Brain microvascular endothelial cell (primary cell): ENCODE measurements at regions not wholly inside any gene's neighbourhood (a gene's known extent, or its start where the extent isn't known, plus 50 kb on each side); places are given as distances from the start of the nearest gene placed in this dataset.

ENCODE experiments used
- DNase-seq: peaks from one replicate; pipeline ENCODE4 v3.0.0-alpha.2; 2020
- H3K27ac ChIP-seq: fragments of 250-450 bp; sonication (Bioruptor Pico); 2 replicates; pipeline ENCODE4 v1.5.1; 2020; ENCODE audit warnings: mild to moderate bottlenecking, moderate library complexity
- H3K27me3 ChIP-seq: fragments of 250-450 bp; sonication (Bioruptor Pico); replicated peaks from 2 replicates; pipeline ENCODE4 v1.5.1; 2020; ENCODE audit warnings: mild to moderate bottlenecking
- H3K36me3 ChIP-seq: fragments of 250-450 bp; sonication (Bioruptor Pico); replicated peaks from 2 replicates; pipeline ENCODE4 v1.5.1; 2020; ENCODE audit warnings: mild to moderate bottlenecking
- H3K4me3 ChIP-seq: 2 replicates; pipeline ENCODE4 v1.5.1; 2011; ENCODE audit warnings: low read depth, mild to moderate bottlenecking, control low read depth, low read length, moderate library complexity
- in situ Hi-C: cut with HindIII; loops from 2 replicates; pipeline ENCODE4 v1.10.0; 2017; ENCODE audit warnings: low sequenced_read_pairs, low pct_ligation_motif_present
- TF ChIP-seq, protein P1 (sequence below): IDR thresholded peaks from 2 replicates; pipeline ENCODE4 v1.5.1; 2011; ENCODE audit warnings: low read depth, mild to moderate bottlenecking, moderate library complexity, low read length, control low read depth, inconsistent platforms; ENCODE audit errors: missing control alignments

DNA sequence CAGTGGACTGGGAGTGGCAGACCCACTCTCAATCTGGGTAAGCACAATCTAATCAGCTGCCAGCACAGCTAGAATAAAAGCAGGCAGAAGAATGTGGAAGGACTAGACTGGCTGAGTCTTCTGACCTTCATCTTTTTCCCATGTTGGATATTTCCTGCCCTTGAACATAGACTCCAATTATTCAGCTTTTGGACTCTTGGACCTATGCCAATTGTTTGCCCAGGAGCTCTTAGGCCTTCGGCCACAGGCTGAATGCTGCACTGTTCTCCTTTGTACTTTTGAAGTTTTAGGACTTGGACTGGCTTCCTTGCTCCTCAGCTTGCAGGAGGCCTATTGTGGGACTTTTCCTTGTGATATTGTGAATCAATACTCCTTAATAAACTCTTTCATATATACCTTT, 477.7 kb upstream of the ZNF385D start:
- in situ Hi-C loops = no loop called here
- Histone ChIP-seq H3K4me3 (no peak overlapping the region), H3K27me3 (no peaks in the 10 kb centered on the region), H3K36me3 (no peaks in the 10 kb centered on the region), H3K27ac (no peak overlapping the region)
- TF ChIP-seq, protein P1, sequence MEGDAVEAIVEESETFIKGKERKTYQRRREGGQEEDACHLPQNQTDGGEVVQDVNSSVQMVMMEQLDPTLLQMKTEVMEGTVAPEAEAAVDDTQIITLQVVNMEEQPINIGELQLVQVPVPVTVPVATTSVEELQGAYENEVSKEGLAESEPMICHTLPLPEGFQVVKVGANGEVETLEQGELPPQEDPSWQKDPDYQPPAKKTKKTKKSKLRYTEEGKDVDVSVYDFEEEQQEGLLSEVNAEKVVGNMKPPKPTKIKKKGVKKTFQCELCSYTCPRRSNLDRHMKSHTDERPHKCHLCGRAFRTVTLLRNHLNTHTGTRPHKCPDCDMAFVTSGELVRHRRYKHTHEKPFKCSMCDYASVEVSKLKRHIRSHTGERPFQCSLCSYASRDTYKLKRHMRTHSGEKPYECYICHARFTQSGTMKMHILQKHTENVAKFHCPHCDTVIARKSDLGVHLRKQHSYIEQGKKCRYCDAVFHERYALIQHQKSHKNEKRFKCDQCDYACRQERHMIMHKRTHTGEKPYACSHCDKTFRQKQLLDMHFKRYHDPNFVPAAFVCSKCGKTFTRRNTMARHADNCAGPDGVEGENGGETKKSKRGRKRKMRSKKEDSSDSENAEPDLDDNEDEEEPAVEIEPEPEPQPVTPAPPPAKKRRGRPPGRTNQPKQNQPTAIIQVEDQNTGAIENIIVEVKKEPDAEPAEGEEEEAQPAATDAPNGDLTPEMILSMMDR = no peak
- DNase-seq = no peak

DNA sequence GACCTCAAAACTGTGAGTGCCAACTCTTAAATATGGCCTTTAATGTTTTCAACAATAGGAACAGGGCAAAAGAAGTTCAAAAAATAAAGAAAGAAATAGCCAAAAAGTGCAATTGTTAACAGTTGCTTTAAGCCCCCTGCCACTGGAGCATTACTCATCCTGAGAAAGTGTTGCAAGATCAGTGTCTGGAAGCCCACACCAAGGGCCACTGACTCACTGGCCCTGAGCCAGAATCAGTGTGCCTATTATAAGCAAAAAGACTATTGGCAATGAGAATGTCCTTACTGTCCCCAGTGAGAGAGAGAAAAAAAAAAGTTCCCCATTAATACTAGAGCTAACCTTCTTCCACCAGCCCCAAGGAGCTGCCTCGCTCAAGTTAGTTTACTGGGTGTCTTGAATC, 480.1 kb upstream of the ZNF385D start:
- TF ChIP-seq, protein P1 = no peak
- Histone ChIP-seq H3K4me3 (no peak overlapping the region), H3K36me3 (no peaks in the 10 kb centered on the region), H3K27ac (no peak overlapping the region), H3K27me3 (no peaks in the 10 kb centered on the region)
- in situ Hi-C loops = no loop called here
- DNase-seq = peak; percentile 67

DNA sequence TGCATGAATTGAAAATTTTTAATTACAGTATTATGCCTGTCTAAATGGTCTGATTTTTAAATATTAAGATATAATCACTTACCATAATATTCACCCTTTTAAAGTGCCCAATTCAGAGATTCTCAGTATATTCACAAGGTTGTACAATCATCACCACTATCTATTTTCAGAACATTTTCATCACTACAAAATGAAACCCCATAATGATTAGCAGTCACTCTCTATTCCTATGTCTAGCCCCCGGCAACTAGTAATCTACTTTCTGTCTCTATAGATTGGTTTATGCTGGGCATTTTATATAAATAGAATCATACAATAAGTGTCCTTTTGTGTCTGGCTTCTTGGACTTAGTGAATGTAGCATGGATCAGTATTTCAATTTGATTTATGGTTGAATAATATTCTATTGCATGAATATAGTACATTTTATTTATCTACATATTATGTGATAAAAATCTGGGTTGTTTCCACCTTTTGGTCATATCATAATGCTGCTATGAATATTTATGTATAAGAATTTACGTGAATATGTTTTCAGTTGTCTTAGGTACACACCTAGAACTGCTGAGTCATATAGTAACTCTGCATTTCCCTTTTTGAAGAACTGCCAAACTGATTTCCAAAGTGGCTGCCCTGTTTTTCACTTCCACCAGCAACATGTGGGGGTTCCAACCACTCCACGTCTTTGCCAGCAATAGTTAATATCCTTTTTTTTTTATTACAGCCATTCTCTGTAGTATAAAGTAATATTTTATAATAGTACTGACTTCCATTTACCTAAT, 485.7 kb upstream of the ZNF385D start:
- no peak for DNase-seq
- in situ Hi-C loops = no loop called here
- Histone ChIP-seq H3K27me3 (no peaks in the 10 kb centered on the region), H3K4me3 (no peak overlapping the region), H3K36me3 (no peaks in the 10 kb centered on the region), H3K27ac (no peak overlapping the region)
- TF ChIP-seq, protein P1 = no peak

DNA sequence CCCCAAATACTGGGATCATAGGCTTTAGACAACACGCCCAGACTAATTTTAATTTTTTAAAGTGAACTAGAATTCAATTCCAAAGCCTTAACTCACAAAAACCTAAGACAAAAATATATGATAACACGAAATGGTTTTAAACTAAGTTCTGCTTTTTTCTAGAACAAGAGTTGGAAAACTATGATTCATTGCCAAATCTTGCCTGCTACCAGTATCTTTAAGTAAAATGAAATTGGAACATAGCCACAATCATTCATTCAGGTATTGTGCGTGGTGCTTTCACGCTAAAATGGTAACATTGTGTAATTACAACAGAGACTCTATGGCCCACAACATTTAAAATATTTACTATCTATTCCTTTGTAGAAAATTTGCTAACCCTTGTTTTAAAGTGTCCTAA, 488.0 kb upstream of the ZNF385D start:
- Histone ChIP-seq H3K4me3 (no peak overlapping the region), H3K36me3 (no peaks in the 10 kb centered on the region), H3K27me3 (no peaks in the 10 kb centered on the region), H3K27ac (no peak overlapping the region)
- TF ChIP-seq, protein P1 = no peak
- in situ Hi-C loops = no loop called here
- no peak for DNase-seq

DNA sequence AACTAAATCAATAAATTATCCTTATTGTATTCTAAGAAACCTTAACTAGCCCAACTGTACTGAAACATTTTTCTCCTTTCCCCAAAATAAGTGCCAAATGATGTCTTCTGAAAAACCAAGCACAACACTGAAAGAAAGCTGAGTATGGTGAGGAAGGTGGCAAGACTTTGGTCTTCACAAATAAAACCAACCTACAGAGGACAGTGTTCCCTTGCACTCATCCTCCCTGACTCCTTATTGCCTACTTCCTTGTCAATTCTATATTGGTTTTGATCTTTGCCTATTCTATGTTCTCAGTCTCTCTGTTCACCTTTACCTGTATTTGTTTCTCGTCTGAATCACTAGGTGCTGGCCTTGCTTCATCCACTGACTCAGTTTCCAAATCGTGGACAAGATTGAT, 490.1 kb upstream of the ZNF385D start:
- H3K36me3 ChIP-seq = no peaks in the 10 kb centered on the region
- TF ChIP-seq, protein P1 = no peak
- H3K4me3 ChIP-seq = no peak overlapping the region
- H3K27ac ChIP-seq = no peak overlapping the region
- in situ Hi-C loops = no loop called here
- no peak for DNase-seq
- H3K27me3 ChIP-seq = no peaks in the 10 kb centered on the region
